ENCODE measurements at regions not wholly inside any gene's neighbourhood (a gene's known extent, or its start where the extent isn't known, plus 50 kb on each side); places are given as distances from the start of the nearest gene placed in this dataset.

- no peak for TF ChIP-seq CTCF (conservative IDR thresholded peaks at IDR 0.05)
- TF ChIP-seq EZH2 (IDR thresholded peaks at IDR 0.05; ENCODE audit: low read depth), result no peak
Observed at GRCh38 chr14:49492151-49492550, 94.0 kb downstream of the RPS29 start.

Measured in PC-9 (cell line).